Keratinocyte (primary cell): ENCODE measurements at regions not wholly inside any gene's neighbourhood (a gene's known extent, or its start where the extent isn't known, plus 50 kb on each side); places are given as distances from the start of the nearest gene placed in this dataset.

ENCODE experiments used
- DNase-seq: peaks from one replicate; pipeline ENCODE4 v3.0.0-alpha.2; 2011; ENCODE audit warnings: low read depth, missing footprints, low spot score
- FAIRE-seq: peaks from 2 replicates; lab custom pipeline; 2011; peaks lifted over from hg19 to GRCh38; lab: Jason Lieb, UNC
- H2AFZ ChIP-seq: 2 replicates; pipeline ENCODE4 v1.6.0; 2012; ENCODE audit warnings: low read length, control low read depth, inconsistent platforms; ENCODE audit not compliant: control insufficient read depth
- H3K27ac ChIP-seq: 2 replicates; pipeline ENCODE4 v1.5.1; 2011; ENCODE audit warnings: low read length; ENCODE audit not compliant: control insufficient read depth, insufficient read depth
- H3K27me3 ChIP-seq: 3 replicates; pipeline ENCODE4 v1.6.0; 2011; ENCODE audit warnings: low read length; ENCODE audit not compliant: control insufficient read depth, insufficient read depth; ENCODE audit errors: extremely low read depth
- H3K36me3 ChIP-seq, 2 experiments: 2 replicates in 1 of 2; 3 replicates in 1 of 2; pipeline ENCODE4 v1.5.1; 2011; ENCODE audit warnings: low read length in 2 of 2, mild to moderate bottlenecking in 1 of 2; ENCODE audit not compliant: control insufficient read depth in 2 of 2, insufficient read depth in 2 of 2; ENCODE audit errors: extremely low read depth in 1 of 2
- H3K4me1 ChIP-seq: 3 replicates; pipeline ENCODE4 v1.5.1; 2011; ENCODE audit warnings: low read length; ENCODE audit not compliant: control insufficient read depth, insufficient read depth; ENCODE audit errors: extremely low read depth
- H3K4me2 ChIP-seq: 3 replicates; pipeline ENCODE4 v1.6.0; 2011; ENCODE audit warnings: low read depth, low read length; ENCODE audit not compliant: control insufficient read depth, insufficient read depth; ENCODE audit errors: extremely low read depth
- H3K4me3 ChIP-seq, 3 experiments: fragments of 200-600 bp in 1 of 3; sonication (generic) in 1 of 3; 2 replicates in 2 of 3; 3 replicates in 1 of 3; pipeline ENCODE4 v1.5.1; 2011 to 2016; ENCODE audit warnings: low read length in 3 of 3, mild to moderate bottlenecking in 3 of 3, control low read depth in 2 of 3, inconsistent platforms in 1 of 3, low read depth in 1 of 3, mixed read lengths in 1 of 3, mixed run types in 1 of 3, moderate library complexity in 1 of 3; ENCODE audit not compliant: control insufficient read depth in 2 of 3, insufficient read depth in 2 of 3; ENCODE audit errors: extremely low read depth in 1 of 3
- H3K79me2 ChIP-seq: 2 replicates; pipeline ENCODE4 v1.6.0; 2012; ENCODE audit warnings: low read length; ENCODE audit not compliant: control insufficient read depth, insufficient read depth
- H3K9ac ChIP-seq: 3 replicates; pipeline ENCODE4 v1.6.0; 2011; ENCODE audit warnings: low read length; ENCODE audit not compliant: control insufficient read depth, insufficient read depth; ENCODE audit errors: extremely low read depth
- H3K9me1 ChIP-seq: 3 replicates; pipeline ENCODE4 v1.6.0; 2011; ENCODE audit warnings: low read length; ENCODE audit not compliant: control insufficient read depth, insufficient read depth; ENCODE audit errors: extremely low read depth
- H3K9me3 ChIP-seq: 2 replicates; pipeline ENCODE4 v1.5.1; 2012; ENCODE audit warnings: low read depth, low read length; ENCODE audit not compliant: control insufficient read depth
- H4K20me1 ChIP-seq: 3 replicates; pipeline ENCODE4 v1.6.0; 2011; ENCODE audit warnings: low read length; ENCODE audit not compliant: control insufficient read depth, insufficient read depth; ENCODE audit errors: extremely low read depth
- CTCF ChIP-seq, 3 experiments: IDR thresholded peaks in 1 of 3; conservative IDR thresholded peaks in 1 of 3; optimal IDR thresholded peaks in 1 of 3; 2 replicates in 2 of 3; 3 replicates in 1 of 3; pipeline versions ENCODE3 to v1.5.1; 2011; ENCODE audit warnings: low read length in 3 of 3, mild to moderate bottlenecking in 3 of 3, moderate library complexity in 2 of 3, control low read depth in 1 of 3, inconsistent platforms in 1 of 3; ENCODE audit not compliant: insufficient read depth in 2 of 3; ENCODE audit errors: extremely low read depth in 1 of 3
- EZH2 ChIP-seq: IDR thresholded peaks from one replicate; pipeline ENCODE4 v1.6.1; 2012; ENCODE audit warnings: inconsistent platforms, mild to moderate bottlenecking, low read length, moderate library complexity
- dilution Hi-C: fragments of 300-500 bp; cut with MboI; formaldehyde crosslinking; loops from one replicate; pipeline ENCODE4 v1.7.0; 2020; ENCODE audit warnings: low sequenced_read_pairs; ENCODE audit not compliant: extremely low pct_ligation_motif_present

GRCh38 chr1:5507340-5507739 is 484.9 kb downstream of the NPHP4 start:
- Histone ChIP-seq H3K4me1 (peaks cover 12% of the 10 kb centered on the region), H4K20me1 (no peaks in the 10 kb centered on the region), H3K4me2 (no peak overlapping the region), H3K36me3 (no peaks in the 10 kb centered on the region), H2AFZ (no peak overlapping the region), H3K4me3 (no peak overlapping the region), H3K27ac (no peak overlapping the region), H3K9me3 (no peaks in the 10 kb centered on the region), H3K27me3 (peaks cover 23% of the 10 kb centered on the region), H3K9me1 (no peaks in the 10 kb centered on the region), H3K79me2 (no peaks in the 10 kb centered on the region), H3K9ac (no peak overlapping the region)
- dilution Hi-C loops = no loop called here
- TF ChIP-seq EZH2 = no peak
- TF ChIP-seq CTCF (optimal IDR thresholded peaks at IDR 0.05 in 1 of 3, IDR thresholded peaks at IDR 0.05 in 1 of 3, conservative IDR thresholded peaks at IDR 0.05 in 1 of 3; ENCODE audit: extremely low read depth in 1 of 3, insufficient read depth in 2 of 3, low read length in 3 of 3) = no peak
- FAIRE-seq (no peak), DNase-seq (no peak)

DNA sequence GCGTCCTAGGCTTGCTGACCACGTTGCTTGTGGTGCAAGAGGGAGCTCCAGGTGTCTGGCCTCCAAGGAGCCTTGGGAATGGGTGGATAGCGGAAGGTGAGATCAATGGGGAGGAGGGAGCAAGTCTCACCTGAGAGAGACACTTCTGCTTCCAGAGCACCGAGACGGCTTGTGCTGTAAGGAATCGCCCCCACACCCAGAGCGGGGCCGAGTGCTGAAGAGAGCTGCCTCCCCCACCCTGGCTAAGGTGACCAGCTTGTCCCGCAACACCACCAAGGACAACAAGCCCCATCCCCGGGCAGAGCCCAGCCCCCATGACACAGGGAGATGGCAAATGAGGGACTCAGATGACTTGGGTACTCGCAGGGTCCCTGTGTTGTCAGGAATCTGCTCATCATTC is 485.6 kb downstream of the NPHP4 start:
- H3K4me1 ChIP-seq = peaks cover 19% of the 10 kb centered on the region
- dilution Hi-C loops = no loop called here
- H2AFZ ChIP-seq = no peak overlapping the region

More for the DNA sequence above, 485.6 kb downstream of the NPHP4 start:
- H3K4me3 ChIP-seq = no peak overlapping the region
- H3K36me3 ChIP-seq = no peaks in the 10 kb centered on the region
- H3K4me2 ChIP-seq = no peak overlapping the region
- H3K9me3 ChIP-seq = no peaks in the 10 kb centered on the region
- no peak for FAIRE-seq
- peaks cover 23% of the 10 kb centered on the region for H3K27me3 ChIP-seq
- no peak overlapping the region for H3K27ac ChIP-seq
- no peaks in the 10 kb centered on the region for H4K20me1 ChIP-seq
- no peak for DNase-seq
- H3K9me1 ChIP-seq = no peaks in the 10 kb centered on the region
- H3K79me2 ChIP-seq = no peaks in the 10 kb centered on the region
- no peak overlapping the region for H3K9ac ChIP-seq
- TF ChIP-seq CTCF (optimal IDR thresholded peaks at IDR 0.05 in 1 of 3, IDR thresholded peaks at IDR 0.05 in 1 of 3, conservative IDR thresholded peaks at IDR 0.05 in 1 of 3; ENCODE audit: extremely low read depth in 1 of 3, insufficient read depth in 2 of 3, low read length in 3 of 3) (no peak), EZH2 (no peak)
